Activated T-helper 2 cell treated with anti-CD3 and anti-CD28 coated beads, Interferon-gamma antibody, Interleukin-2, Interleukin-4, amounts not matched to agents 10 μg/mL and 5 μg/mL and 100 μg/mL, durations not matched to agents 14 hours and 24 hours and 36 hours (primary cell): ENCODE measurements at regions not wholly inside any gene's neighbourhood (a gene's known extent, or its start where the extent isn't known, plus 50 kb on each side); places are given as distances from the start of the nearest gene placed in this dataset.

Experiments used
- DNase-seq: peaks from one replicate; pipeline ENCODE4 v3.0.0; 2021; ENCODE audit warnings: low spot score
- H3K27ac Mint-ChIP-seq: one replicate; pipeline ENCODE4 v1.8.0; 2021; ENCODE audit warnings: mixed read lengths
- H3K27me3 Mint-ChIP-seq: one replicate; pipeline ENCODE4 v1.8.0; 2021; ENCODE audit warnings: low read depth, mixed read lengths
- H3K36me3 Mint-ChIP-seq: one replicate; pipeline ENCODE4 v1.8.0; 2021; ENCODE audit warnings: low read depth, mixed read lengths
- H3K4me1 Mint-ChIP-seq: one replicate; pipeline ENCODE4 v1.8.0; 2021; ENCODE audit warnings: low read depth, mixed read lengths
- H3K4me3 Mint-ChIP-seq: one replicate; pipeline ENCODE4 v1.8.0; 2021; ENCODE audit warnings: low read depth, mild to moderate bottlenecking, moderate library complexity, mixed read lengths
- H3K9me3 Mint-ChIP-seq: one replicate; pipeline ENCODE4 v1.8.0; 2021; ENCODE audit warnings: mixed read lengths
- intact Hi-C: fragments of 100-400 bp; cut with micrococcal nuclease; formaldehyde crosslinking; loops from one replicate; pipeline ENCODE4 v1.15.1; 2023

- intact Hi-C loops, result no loop called here
- peaks cover 31% of the 10 kb centered on the region for H3K27me3 Mint-ChIP-seq
- no peaks in the 10 kb centered on the region for H3K9me3 Mint-ChIP-seq
- H3K4me1 Mint-ChIP-seq, result peaks cover 2% of the 10 kb centered on the region
- no peak overlapping the region for H3K27ac Mint-ChIP-seq
- DNase-seq, result no peak
- H3K4me3 Mint-ChIP-seq, result no peak overlapping the region
- no peaks in the 10 kb centered on the region for H3K36me3 Mint-ChIP-seq
These were observed 132.8 kb upstream of the MYO16 start for GRCh38 chr13:108496362-108497210.

GRCh38 chr13:108500711-108501110, 128.7 kb upstream of the MYO16 start:
- Mint-ChIP-seq H3K4me3 (no peak overlapping the region), H3K27ac (no peak overlapping the region), H3K27me3 (peaks cover 24% of the 10 kb centered on the region), H3K4me1 (no peaks in the 10 kb centered on the region), H3K36me3 (no peaks in the 10 kb centered on the region), H3K9me3 (no peaks in the 10 kb centered on the region)
- DNase-seq, result no peak
- intact Hi-C loops, result loop anchor here (10.0 kb wide), 1 partner anchor 176 kb away; no protein-coding TSS in a partner anchor

GRCh38 chr13:108508263-108508662, 121.1 kb upstream of the MYO16 start:
- no peak overlapping the region for H3K4me3 Mint-ChIP-seq
- DNase-seq, result no peak
- H3K27ac Mint-ChIP-seq, result no peak overlapping the region
- no peaks in the 10 kb centered on the region for H3K9me3 Mint-ChIP-seq
- no peaks in the 10 kb centered on the region for H3K4me1 Mint-ChIP-seq
- intact Hi-C loops, result loop anchor here (10.0 kb wide), 1 partner anchor 183 kb away; no protein-coding TSS in a partner anchor
- H3K36me3 Mint-ChIP-seq, result no peaks in the 10 kb centered on the region
- H3K27me3 Mint-ChIP-seq, result no peaks in the 10 kb centered on the region

GRCh38 chr13:108525827-108526226, 103.6 kb upstream of the MYO16 start:
- intact Hi-C loops, result no loop called here
- Mint-ChIP-seq H3K4me1 (no peaks in the 10 kb centered on the region), H3K27me3 (no peaks in the 10 kb centered on the region), H3K36me3 (no peaks in the 10 kb centered on the region), H3K4me3 (no peak overlapping the region), H3K27ac (no peak overlapping the region), H3K9me3 (no peaks in the 10 kb centered on the region)
- no peak for DNase-seq

- intact Hi-C loops, result no loop called here
These were observed 103.1 kb upstream of the MYO16 start for GRCh38 chr13:108526286-108526685.

GRCh38 chr13:108527844-108528243, 101.6 kb upstream of the MYO16 start:
- Mint-ChIP-seq H3K27ac (no peak overlapping the region), H3K36me3 (no peaks in the 10 kb centered on the region), H3K4me1 (no peaks in the 10 kb centered on the region), H3K9me3 (no peaks in the 10 kb centered on the region), H3K27me3 (no peaks in the 10 kb centered on the region), H3K4me3 (no peak overlapping the region)
- intact Hi-C loops, result no loop called here
- DNase-seq, result no peak

More at GRCh38 chr13:108526286-108526685, 103.1 kb upstream of the MYO16 start:
- Mint-ChIP-seq H3K36me3 (no peaks in the 10 kb centered on the region), H3K9me3 (no peaks in the 10 kb centered on the region), H3K27ac (no peak overlapping the region), H3K4me1 (no peaks in the 10 kb centered on the region), H3K4me3 (no peak overlapping the region), H3K27me3 (no peaks in the 10 kb centered on the region)
- no peak for DNase-seq

- Mint-ChIP-seq H3K9me3 (no peaks in the 10 kb centered on the region), H3K27me3 (no peaks in the 10 kb centered on the region), H3K4me1 (no peaks in the 10 kb centered on the region), H3K36me3 (no peaks in the 10 kb centered on the region), H3K4me3 (no peak overlapping the region), H3K27ac (no peak overlapping the region)
- no peak for DNase-seq
- intact Hi-C loops, result no loop called here
These were observed 101.1 kb upstream of the MYO16 start for GRCh38 chr13:108528303-108528702.

GRCh38 chr13:108533842-108534241, 95.6 kb upstream of the MYO16 start:
- Mint-ChIP-seq H3K27ac (no peak overlapping the region), H3K4me3 (no peak overlapping the region), H3K27me3 (no peaks in the 10 kb centered on the region), H3K9me3 (no peaks in the 10 kb centered on the region), H3K36me3 (no peaks in the 10 kb centered on the region), H3K4me1 (no peaks in the 10 kb centered on the region)
- DNase-seq, result no peak
- intact Hi-C loops, result no loop called here

- Mint-ChIP-seq H3K4me1 (no peaks in the 10 kb centered on the region), H3K9me3 (no peaks in the 10 kb centered on the region), H3K27me3 (no peaks in the 10 kb centered on the region), H3K4me3 (no peak overlapping the region), H3K27ac (no peak overlapping the region), H3K36me3 (no peaks in the 10 kb centered on the region)
- intact Hi-C loops, result no loop called here
- no peak for DNase-seq
These were observed 94.7 kb upstream of the MYO16 start for GRCh38 chr13:108534728-108535127.

GRCh38 chr13:108549934-108550333, 79.5 kb upstream of the MYO16 start:
- H3K27me3 Mint-ChIP-seq, result no peaks in the 10 kb centered on the region
- no peak overlapping the region for H3K27ac Mint-ChIP-seq
- intact Hi-C loops, result no loop called here
- no peak for DNase-seq
- H3K36me3 Mint-ChIP-seq, result no peaks in the 10 kb centered on the region
- no peaks in the 10 kb centered on the region for H3K4me1 Mint-ChIP-seq
- H3K9me3 Mint-ChIP-seq, result no peaks in the 10 kb centered on the region
- no peak overlapping the region for H3K4me3 Mint-ChIP-seq

- Mint-ChIP-seq H3K27me3 (no peaks in the 10 kb centered on the region), H3K27ac (no peak overlapping the region), H3K4me1 (no peaks in the 10 kb centered on the region), H3K4me3 (no peak overlapping the region), H3K9me3 (no peaks in the 10 kb centered on the region), H3K36me3 (no peaks in the 10 kb centered on the region)
- intact Hi-C loops, result no loop called here
- no peak for DNase-seq
These were observed 77.7 kb upstream of the MYO16 start for GRCh38 chr13:108551674-108552073.

GRCh38 chr13:108558489-108558888, 70.9 kb upstream of the MYO16 start:
- no peak overlapping the region for H3K27ac Mint-ChIP-seq
- H3K9me3 Mint-ChIP-seq, result no peaks in the 10 kb centered on the region
- no peak for DNase-seq
- H3K4me3 Mint-ChIP-seq, result no peak overlapping the region
- intact Hi-C loops, result no loop called here
- H3K4me1 Mint-ChIP-seq, result no peaks in the 10 kb centered on the region
- no peaks in the 10 kb centered on the region for H3K36me3 Mint-ChIP-seq
- no peaks in the 10 kb centered on the region for H3K27me3 Mint-ChIP-seq

- Mint-ChIP-seq H3K9me3 (no peaks in the 10 kb centered on the region), H3K4me3 (no peak overlapping the region), H3K27ac (no peak overlapping the region), H3K4me1 (no peaks in the 10 kb centered on the region), H3K36me3 (no peaks in the 10 kb centered on the region), H3K27me3 (no peaks in the 10 kb centered on the region)
- intact Hi-C loops, result no loop called here
- no peak for DNase-seq
These were observed 69.3 kb upstream of the MYO16 start for GRCh38 chr13:108560093-108560492.
